GM21717 (cell line): ENCODE measurements at regions not wholly inside any gene's neighbourhood (a gene's known extent, or its start where the extent isn't known, plus 50 kb on each side); places are given as distances from the start of the nearest gene placed in this dataset.

ENCODE experiments used
- ATAC-seq: cut with Tn5 transposase; IDR thresholded peaks from one replicate; pipeline ENCODE4 v1.9.1; 2021; ENCODE audit warnings: mild to moderate bottlenecking, moderate library complexity; ENCODE audit not compliant: unreplicated experiment

DNA sequence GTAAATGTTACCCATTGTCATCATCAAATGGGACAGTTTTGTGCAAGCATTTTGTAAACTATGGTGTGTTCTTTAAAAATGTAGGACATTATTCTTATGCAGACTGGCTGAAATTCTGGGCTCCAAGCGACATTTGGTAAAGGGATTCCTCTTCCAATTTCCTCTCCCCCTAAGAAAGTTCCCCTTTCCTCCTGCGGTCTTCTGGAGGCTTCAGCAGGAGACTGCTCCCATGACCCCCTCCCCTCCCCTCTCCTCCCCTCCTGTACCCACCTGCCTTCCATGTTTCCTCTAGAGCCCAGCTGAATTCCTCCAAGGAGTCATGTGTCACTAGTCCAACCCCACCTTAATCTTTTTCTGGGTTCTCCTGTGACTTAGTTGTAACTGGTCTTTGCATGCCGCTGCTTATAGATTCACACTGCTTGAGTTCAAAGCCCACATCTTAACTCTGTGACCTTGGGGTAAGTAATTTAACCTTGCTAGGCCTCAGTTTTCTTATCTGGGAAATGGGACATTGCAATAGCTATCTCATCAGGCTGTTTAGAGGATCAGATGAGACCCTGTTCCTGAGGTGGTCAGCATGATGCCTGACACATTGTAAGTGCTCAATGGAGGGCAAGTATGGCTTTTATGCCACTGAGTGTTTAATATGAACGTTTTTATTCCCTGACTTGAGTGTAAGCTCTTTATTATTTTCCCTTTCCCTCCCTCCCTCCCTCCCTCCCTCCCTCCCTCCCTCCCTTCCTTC lies 69.9 kb upstream of the WDR26 start:
- ATAC-seq = no peak

- no peak for ATAC-seq
These were observed 71.0 kb upstream of the WDR26 start for GRCh38 chr1:224505454-224506093.

DNA sequence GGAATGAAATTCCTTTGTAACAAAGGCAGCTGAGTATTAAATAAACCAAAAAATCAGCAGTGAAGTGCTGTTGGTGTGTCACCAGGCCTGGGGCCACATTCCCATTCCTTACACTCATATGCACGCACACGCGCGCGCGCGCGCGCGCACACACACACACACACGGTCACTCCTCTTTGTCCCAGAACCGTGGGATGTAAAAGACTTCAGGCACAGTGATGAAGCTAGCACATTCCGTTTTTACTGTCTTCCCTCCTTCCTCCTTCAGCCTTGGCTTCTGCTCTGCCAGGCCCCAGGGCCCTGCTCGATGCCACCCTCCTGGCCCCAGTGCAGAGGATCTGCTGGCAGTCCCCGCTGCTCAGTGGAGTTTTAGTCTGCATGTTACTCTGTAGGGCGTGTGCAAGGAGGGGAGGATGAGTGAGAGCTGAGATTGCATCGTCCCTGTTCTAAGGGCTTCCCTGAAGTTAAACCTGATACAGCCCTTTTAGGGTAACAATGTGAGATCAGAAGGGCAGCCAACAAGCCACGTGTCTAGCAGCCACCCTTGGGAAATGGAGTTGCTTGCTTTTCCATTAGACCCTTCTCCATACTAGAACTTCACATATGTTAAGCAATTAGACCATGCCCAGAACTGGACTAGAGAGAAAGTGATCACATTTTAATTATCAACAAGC lies 71.7 kb upstream of the WDR26 start:
- ATAC-seq = no peak

DNA sequence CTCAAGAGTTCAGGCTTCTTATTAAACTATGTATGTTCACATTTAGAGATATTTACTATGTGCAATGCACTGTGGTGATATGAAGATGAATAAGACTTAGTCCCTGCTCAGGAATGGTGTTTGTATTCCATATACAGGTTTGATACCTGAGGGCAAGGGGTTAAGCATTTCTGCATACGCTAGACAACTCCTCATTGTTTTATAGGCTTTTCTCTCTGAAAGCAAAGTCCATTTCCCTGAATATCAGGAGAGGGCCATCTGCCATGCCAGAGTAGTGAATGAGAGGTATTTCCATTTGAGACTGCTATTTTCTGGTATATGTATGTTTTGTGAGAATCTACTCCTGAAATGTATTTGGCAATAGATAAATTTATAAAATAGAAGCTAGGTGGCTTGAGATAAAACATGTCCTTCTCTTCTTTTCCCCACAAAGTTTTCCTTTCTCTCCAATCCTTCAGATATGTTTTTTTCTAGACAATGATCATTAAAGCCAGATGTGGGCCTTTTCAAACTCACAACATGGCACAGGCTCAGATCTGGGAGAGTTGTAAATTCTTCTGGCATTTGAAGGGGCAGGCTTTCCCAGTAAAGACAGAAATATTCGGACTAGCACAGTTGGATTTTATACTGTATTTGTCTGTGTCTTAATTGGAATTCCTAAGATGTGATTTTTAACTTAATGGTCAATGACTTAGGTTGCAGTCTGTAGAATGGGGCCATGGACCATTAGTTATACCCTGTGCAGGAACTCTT lies 73.3 kb upstream of the WDR26 start:
- no peak for ATAC-seq

DNA sequence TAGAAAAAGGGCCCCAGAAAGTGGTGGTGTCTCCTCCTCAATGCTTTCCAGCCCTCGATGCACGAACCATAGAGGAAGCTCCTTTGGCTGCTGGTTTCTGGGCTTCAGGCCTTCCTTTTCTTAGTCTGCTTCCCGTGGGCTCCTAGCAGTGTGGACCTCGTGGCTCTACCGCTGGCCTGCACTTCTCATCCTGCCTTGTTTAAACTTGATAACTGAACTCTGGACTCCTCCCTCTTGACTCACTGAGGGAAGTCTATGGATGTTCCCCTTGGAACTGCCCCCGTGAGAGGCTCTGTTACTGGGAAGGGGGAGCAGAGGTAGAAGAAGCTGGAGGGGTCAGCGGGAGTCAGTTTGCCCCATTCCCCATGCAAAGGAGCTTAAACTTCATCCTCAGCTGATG lies 75.3 kb upstream of the WDR26 start:
- ATAC-seq = no peak

DNA sequence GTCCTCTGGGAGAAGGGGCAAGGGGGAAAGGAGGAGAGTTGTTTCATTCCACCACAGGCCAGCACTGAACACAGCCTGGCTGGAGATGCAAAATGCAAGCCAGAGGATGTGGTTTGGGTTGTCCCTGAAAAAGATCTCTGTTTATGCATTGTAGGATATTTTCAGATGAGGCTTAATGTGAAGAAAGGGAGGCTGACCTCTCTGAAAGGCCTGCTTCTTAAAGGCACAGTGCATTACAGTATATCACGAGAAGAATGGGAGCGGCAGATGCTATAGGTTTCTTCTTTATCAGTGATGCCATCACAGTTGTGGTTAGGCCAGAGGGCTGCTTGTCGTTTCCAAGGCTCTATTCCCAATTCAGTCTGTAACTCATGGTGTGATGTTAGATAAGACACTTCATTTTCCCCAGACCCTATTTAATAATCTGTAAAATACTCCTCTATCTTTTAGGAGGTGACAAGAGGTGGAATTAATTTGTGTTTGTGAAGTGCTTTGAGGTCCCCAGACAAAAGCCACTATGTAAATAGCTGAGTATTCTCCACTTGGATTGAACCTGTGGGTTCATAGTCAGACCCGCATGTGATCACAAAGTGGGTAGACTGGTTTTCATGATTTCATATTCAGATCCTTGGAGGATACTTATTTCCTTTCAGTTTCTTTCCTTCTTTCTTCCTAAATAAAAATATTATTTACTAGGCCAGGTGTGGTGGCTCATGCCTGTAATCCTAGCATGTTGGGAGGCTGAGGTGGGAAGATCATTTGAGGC lies 76.5 kb upstream of the WDR26 start:
- no peak for ATAC-seq

DNA sequence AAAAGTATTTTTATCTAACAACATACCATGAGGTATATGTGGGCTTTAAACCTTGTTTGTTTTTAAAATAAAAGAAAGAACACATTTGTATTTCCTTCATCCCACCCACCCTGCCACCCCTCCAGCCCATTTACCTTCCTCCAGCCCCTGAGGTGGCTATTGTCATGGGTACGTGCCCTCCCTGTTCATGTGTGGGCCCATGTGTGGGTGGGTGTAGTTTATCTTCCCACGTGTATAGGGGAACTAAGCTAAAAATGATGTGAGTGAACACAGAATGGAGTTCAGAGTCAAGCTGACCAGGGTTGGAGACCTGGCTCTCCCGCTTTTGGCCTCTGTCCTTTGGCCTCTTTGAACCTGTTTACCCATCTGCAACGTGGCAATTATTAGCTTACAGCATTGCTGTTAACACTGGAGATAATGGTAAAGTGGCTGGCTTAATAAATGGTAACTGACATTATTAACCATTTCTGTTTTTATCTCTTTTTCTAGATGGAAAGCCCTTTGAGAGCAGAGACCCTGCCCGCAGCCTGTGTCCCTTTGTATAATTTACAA lies 78.1 kb upstream of the WDR26 start:
- ATAC-seq = no peak

DNA sequence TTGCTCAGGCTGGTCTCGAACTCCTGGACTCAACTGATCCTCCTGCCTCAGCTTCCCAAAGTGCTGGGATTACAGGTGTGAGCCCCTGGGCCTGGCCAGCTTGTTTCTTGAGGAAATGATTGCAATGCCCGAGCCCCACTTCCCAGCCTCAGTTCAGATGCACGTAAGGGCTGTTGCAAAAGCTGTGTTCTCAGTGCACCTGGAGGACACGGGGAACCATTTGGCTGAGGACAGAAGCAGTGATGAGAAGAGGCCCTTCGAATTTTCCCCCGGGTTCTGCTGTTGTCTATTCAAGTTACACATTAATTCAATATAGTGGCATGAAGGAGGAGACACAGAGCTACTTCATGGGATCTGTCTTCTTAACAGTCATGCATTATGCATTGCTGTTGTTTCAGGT lies 78.8 kb upstream of the WDR26 start:
- no peak for ATAC-seq

DNA sequence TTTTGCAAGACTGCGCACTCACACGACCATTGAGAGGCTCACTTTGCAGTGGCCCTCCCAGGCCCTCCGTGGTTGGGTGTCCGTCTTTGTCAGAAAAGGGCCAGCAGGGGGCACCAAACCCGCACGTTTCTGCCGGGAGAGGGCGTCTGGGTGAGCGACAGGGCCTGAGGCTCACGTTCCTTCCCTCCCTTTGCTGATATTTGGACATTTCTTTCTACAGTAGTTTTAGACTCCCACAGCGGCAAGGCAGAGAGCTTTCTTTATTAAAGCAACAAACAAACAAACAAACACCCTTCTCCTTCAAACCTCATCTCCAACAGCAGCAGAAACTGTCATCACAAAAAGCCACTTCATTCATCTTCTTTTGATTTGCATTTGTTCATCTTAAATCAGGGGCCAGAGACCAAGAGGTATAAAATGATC lies 79.2 kb upstream of the WDR26 start:
- peak; percentile 95 for ATAC-seq

- no peak for ATAC-seq
These were observed 82.6 kb upstream of the WDR26 start for GRCh38 chr1:224517171-224517570.

GRCh38 chr1:224518528-224518927 lies 83.9 kb upstream of the WDR26 start:
- no peak for ATAC-seq

- ATAC-seq = no peak
These were observed 85.3 kb upstream of the WDR26 start for GRCh38 chr1:224519874-224520273.

DNA sequence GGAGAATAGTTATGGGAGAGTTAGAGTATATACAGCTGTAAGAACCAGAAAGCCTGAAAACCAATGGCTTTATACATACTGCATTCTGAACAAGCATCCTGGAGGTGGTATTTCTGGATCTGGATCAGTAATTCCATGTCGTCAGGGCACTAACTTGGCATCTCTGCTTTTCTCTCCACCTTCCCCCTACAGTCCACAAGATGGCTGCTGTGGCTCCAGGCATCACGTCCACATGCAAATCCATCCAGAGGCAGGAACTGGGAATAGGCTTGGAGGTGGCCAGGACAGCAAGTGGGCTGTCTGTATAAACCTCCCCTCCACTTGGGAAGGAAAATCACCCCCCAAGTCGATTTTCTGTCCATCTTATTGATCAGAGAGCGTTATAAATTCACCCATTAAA lies 86.2 kb upstream of the WDR26 start:
- ATAC-seq = no peak

DNA sequence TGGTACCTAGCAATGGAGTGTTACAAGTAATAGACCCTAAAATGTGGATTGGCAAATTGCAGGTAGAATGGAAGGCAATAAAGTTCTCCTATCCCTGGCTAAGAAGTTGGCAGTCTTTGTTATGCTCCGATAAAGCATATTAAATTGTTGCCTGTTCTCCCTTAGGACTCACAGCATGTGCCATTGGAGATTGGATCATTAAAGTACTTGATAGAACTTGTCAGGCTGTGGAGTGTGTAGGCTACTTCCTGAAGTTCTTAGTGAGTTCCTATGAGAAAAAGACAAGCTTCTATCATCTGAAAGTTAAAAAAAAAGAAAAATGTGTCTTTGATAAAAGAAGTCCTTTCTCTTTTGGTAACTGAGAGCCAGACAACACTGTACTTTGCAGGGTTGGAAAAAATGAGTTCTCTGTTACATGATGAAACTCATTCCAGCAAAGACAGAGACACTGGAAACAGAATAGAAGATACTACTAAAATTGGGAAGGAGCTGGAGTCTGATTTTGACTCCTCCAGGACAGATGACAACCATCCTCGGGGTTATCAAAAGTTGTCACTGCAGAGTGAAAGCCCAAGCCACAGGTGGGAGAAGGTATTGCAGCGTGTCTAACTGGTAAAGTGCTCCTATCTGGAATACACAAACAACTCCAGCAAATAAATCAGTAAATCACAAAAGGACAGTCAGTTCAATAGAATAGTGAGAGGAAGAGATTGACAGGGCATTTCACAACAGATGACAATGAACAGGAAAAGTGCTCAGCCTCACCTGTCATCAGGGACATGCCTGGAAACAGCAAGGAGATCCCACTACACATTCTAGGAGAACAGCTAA lies 87.5 kb upstream of the WDR26 start:
- ATAC-seq = no peak

DNA sequence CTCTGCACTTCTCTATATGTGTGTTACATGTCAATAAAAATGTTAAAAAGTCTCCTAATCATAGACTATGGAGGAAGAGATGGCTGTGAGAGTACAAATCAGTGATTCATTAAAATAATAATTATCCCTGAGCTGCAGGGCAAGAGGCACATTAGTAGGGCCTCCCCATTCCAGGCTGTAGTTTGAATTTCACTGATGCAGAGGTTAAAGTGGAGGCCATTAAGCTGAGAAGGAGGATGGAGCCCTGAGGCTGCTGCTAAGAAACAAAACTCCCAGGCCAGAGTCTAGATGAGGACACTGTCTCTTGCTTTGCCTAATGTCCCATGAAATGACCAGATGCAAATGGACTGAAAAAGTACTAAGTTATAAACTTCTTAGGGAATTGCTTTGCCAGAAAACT lies 89.1 kb upstream of the WDR26 start:
- ATAC-seq = no peak

DNA sequence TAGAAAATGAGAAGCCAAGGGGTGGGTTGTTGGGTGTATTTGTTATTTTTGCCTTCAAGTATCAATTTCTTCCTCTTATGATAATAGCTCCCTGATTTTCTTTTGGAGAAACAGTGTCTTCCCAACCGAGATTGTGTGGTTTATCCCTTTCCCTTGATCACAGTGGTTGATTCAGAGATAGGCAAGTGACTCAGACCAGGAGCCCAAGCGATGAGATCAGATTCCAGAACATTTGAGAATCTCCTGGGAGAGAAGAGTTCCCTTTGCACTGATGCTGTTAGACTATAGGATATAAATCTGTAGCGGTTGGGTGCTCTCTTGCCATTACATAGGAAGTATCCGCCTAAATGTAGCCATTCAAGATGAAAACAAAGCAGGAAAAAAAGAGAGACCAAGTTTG lies 90.1 kb upstream of the WDR26 start:
- ATAC-seq = no peak

DNA sequence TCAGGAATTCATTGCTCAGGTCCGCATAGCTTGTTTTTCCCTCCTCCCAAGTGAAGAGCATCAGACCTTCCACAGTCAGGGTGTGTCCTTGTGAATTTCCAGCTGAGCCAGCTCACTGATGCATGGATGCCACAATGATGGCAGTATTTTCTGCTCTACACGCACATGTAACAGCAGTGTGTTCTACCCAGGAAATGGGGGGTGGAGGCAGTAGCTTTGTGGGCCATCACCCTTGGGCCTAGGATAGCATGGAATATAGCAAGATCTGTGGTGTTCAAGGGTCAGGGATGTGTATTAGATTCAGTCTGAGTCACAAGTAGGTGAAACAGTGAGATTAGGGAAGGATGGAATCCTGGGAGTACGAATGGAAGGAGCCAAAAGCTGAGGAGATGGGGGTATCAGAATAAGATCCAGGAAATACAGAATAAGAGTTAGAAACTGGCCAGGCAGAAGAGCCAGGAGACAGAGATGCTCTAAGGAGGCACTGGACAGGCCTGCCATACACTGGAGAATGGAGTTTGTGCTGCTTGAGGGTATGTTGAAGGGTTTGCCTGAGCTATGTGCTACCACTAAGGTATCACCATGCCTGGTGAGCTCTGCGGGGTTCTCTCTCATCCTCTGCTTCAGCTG lies 90.6 kb upstream of the CNIH3 start:
- no peak for ATAC-seq

DNA sequence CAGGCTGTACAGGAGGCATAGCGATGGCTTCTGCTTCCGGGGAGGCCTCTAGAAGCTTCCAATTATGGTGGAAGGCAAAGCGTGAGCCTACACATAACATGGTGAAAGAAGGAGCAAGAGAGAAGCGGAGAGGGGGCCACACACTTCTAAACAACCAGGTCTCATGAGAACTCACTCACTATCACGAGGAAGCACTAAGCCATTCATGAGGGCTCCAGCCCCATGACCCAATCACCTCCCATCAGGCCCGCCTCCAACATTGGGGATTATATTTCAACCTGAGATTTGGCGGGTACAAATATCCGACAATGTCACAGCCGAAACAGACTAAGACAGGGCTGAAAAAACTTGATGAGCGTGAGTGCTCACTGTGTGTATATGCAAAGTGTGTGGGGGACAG lies 89.3 kb upstream of the CNIH3 start:
- ATAC-seq = no peak

GRCh38 chr1:224528900-224529299 lies 87.2 kb upstream of the CNIH3 start:
- ATAC-seq = no peak
